GM12891 (cell line): ENCODE measurements at regions not wholly inside any gene's neighbourhood (a gene's known extent, or its start where the extent isn't known, plus 50 kb on each side); places are given as distances from the start of the nearest gene placed in this dataset.

Experiments
- POLR2A ChIP-seq: IDR thresholded peaks from 2 replicates; pipeline ENCODE4 v1.6.1; 2011; ENCODE audit warnings: low read depth, low read length, control low read depth
- POLR2AphosphoS5 ChIP-seq: IDR thresholded peaks from 2 replicates; pipeline ENCODE4 v1.6.1; 2011; ENCODE audit warnings: low read depth, low read length, control low read depth
- POU2F2 ChIP-seq: IDR thresholded peaks from 2 replicates; pipeline ENCODE4 v1.6.1; 2011; ENCODE audit warnings: low read depth, mild to moderate bottlenecking, control low read depth, low read length, moderate library complexity
- SPI1 ChIP-seq: IDR thresholded peaks from 2 replicates; pipeline ENCODE4 v1.6.1; 2011; ENCODE audit warnings: low read depth, low read length, control low read depth
- TAF1 ChIP-seq: IDR thresholded peaks from 2 replicates; pipeline ENCODE4 v1.6.1; 2011; ENCODE audit warnings: low read depth, low read length, control low read depth

DNA sequence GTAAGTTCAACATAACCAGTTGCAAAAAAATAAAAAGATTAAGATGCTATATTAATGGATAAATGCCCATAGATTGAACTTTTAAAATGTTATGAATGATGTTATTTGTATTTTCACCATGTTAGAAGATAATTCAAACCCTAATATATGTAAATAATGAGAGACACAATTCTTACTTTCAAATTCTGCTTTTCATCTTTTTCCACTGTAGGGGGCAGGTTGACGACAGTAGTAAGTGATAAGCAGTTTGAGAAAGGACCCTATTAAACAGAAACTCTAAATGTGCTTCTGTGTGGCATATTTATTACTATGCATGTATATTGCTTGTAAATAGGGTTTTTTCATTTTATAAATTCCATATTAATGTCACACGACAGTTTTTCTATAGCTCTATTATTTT lies 591.1 kb downstream of the SEMA5A start:
- TF ChIP-seq POLR2AphosphoS5 (no peak), TAF1 (no peak), POLR2A (no peak), SPI1 (no peak), POU2F2 (no peak)
